GM23338 (cell line): ENCODE measurements at regions not wholly inside any gene's neighbourhood (a gene's known extent, or its start where the extent isn't known, plus 50 kb on each side); places are given as distances from the start of the nearest gene placed in this dataset.

Experiments used
- CREB1 ChIP-seq: fragments of 250-450 bp; sonication (Bioruptor Pico); IDR thresholded peaks from 2 replicates; pipeline ENCODE4 v1.5.0; 2020; ENCODE audit warnings: low read depth, mild to moderate bottlenecking, moderate library complexity
- ETS1 ChIP-seq: IDR thresholded peaks from 2 replicates; pipeline ENCODE4 v1.6.1; 2016; ENCODE audit warnings: antibody characterized with exemption
- EZH2 ChIP-seq: fragments of 200-600 bp; sonication (generic); IDR thresholded peaks from one replicate; pipeline ENCODE4 v1.8.0; 2017; ENCODE audit warnings: antibody characterized with exemption, mild to moderate bottlenecking, low read depth; ENCODE audit not compliant: unreplicated experiment
- EZH2phosphoT487 ChIP-seq: fragments of 200-600 bp; sonication (generic); IDR thresholded peaks from one replicate; pipeline ENCODE4 v1.8.1; 2018; ENCODE audit warnings: antibody characterized with exemption; ENCODE audit not compliant: unreplicated experiment
- JUNB ChIP-seq: IDR thresholded peaks from one replicate; pipeline ENCODE4 v1.6.1; 2016; ENCODE audit warnings: antibody characterized with exemption; ENCODE audit not compliant: unreplicated experiment
- NANOG ChIP-seq: IDR thresholded peaks from 2 replicates; pipeline ENCODE4 v1.6.1; 2016; ENCODE audit warnings: antibody characterized with exemption, borderline replicate concordance
- POLR2AphosphoS5 ChIP-seq: IDR thresholded peaks from 2 replicates; pipeline ENCODE4 v1.6.1; 2016; ENCODE audit warnings: antibody characterized with exemption, low read depth
- REST ChIP-seq: IDR thresholded peaks from one replicate; pipeline ENCODE4 v1.6.1; 2018; ENCODE audit warnings: antibody characterized with exemption; ENCODE audit not compliant: unreplicated experiment
- STAT1 ChIP-seq: IDR thresholded peaks from one replicate; pipeline ENCODE4 v1.6.1; 2016; ENCODE audit warnings: antibody characterized with exemption; ENCODE audit not compliant: unreplicated experiment
- ZNF114 ChIP-seq: fragments of 250-450 bp; sonication (Bioruptor Pico); IDR thresholded peaks from 2 replicates; pipeline ENCODE4 v1.5.0; 2020; ENCODE audit warnings: mild to moderate bottlenecking, moderate library complexity
- TF ChIP-seq, protein P1 (sequence below), 2 experiments: fragments of 200-600 bp in 1 of 2; sonication (generic) in 1 of 2; conservative IDR thresholded peaks; 2 replicates each; pipeline versions ENCODE4 v1.5.1 to v1.6.1; 2016 to 2017; ENCODE audit warnings: antibody characterized with exemption in 2 of 2, low read depth in 2 of 2, mild to moderate bottlenecking in 2 of 2, moderate library complexity in 1 of 2
- TF ChIP-seq, protein P2 (sequence below): fragments of 250-450 bp; sonication (Bioruptor Pico); IDR thresholded peaks from 2 replicates; pipeline ENCODE4 v1.5.0; 2020; ENCODE audit warnings: mild to moderate bottlenecking, moderate library complexity

DNA sequence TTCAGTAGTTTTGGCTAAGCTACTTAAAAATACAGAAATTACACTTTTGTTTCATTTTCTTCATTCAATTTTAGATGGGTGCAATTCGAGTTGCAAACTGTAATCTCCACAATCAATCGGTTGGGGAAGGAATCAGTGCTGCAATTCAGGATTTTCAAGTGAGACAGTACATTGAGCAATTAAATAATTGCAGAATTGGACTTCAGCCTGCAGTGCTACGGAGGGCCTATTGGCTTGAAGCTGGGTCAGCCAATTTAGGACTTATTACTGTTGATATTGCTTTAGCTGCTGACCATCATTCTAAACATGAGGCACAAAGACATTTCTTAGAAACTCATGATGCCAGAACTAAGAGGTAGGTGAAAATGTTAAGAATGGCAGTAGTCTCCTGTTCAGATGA lies 77.7 kb downstream of the BLTP1 start:
- TF ChIP-seq, protein P1, sequence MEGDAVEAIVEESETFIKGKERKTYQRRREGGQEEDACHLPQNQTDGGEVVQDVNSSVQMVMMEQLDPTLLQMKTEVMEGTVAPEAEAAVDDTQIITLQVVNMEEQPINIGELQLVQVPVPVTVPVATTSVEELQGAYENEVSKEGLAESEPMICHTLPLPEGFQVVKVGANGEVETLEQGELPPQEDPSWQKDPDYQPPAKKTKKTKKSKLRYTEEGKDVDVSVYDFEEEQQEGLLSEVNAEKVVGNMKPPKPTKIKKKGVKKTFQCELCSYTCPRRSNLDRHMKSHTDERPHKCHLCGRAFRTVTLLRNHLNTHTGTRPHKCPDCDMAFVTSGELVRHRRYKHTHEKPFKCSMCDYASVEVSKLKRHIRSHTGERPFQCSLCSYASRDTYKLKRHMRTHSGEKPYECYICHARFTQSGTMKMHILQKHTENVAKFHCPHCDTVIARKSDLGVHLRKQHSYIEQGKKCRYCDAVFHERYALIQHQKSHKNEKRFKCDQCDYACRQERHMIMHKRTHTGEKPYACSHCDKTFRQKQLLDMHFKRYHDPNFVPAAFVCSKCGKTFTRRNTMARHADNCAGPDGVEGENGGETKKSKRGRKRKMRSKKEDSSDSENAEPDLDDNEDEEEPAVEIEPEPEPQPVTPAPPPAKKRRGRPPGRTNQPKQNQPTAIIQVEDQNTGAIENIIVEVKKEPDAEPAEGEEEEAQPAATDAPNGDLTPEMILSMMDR (conservative IDR thresholded peaks at IDR 0.05; ENCODE audit: low read depth in 2 of 2), result no peak
- TF ChIP-seq JUNB (no peak), CREB1 (CRISPR knock-in tag) (no peak), EZH2 (no peak), REST (no peak), ZNF114 (CRISPR knock-in tag) (no peak), POLR2AphosphoS5 (no peak), EZH2phosphoT487 (no peak), NANOG (no peak), ETS1 (no peak), STAT1 (no peak)
- TF ChIP-seq, protein P2, sequence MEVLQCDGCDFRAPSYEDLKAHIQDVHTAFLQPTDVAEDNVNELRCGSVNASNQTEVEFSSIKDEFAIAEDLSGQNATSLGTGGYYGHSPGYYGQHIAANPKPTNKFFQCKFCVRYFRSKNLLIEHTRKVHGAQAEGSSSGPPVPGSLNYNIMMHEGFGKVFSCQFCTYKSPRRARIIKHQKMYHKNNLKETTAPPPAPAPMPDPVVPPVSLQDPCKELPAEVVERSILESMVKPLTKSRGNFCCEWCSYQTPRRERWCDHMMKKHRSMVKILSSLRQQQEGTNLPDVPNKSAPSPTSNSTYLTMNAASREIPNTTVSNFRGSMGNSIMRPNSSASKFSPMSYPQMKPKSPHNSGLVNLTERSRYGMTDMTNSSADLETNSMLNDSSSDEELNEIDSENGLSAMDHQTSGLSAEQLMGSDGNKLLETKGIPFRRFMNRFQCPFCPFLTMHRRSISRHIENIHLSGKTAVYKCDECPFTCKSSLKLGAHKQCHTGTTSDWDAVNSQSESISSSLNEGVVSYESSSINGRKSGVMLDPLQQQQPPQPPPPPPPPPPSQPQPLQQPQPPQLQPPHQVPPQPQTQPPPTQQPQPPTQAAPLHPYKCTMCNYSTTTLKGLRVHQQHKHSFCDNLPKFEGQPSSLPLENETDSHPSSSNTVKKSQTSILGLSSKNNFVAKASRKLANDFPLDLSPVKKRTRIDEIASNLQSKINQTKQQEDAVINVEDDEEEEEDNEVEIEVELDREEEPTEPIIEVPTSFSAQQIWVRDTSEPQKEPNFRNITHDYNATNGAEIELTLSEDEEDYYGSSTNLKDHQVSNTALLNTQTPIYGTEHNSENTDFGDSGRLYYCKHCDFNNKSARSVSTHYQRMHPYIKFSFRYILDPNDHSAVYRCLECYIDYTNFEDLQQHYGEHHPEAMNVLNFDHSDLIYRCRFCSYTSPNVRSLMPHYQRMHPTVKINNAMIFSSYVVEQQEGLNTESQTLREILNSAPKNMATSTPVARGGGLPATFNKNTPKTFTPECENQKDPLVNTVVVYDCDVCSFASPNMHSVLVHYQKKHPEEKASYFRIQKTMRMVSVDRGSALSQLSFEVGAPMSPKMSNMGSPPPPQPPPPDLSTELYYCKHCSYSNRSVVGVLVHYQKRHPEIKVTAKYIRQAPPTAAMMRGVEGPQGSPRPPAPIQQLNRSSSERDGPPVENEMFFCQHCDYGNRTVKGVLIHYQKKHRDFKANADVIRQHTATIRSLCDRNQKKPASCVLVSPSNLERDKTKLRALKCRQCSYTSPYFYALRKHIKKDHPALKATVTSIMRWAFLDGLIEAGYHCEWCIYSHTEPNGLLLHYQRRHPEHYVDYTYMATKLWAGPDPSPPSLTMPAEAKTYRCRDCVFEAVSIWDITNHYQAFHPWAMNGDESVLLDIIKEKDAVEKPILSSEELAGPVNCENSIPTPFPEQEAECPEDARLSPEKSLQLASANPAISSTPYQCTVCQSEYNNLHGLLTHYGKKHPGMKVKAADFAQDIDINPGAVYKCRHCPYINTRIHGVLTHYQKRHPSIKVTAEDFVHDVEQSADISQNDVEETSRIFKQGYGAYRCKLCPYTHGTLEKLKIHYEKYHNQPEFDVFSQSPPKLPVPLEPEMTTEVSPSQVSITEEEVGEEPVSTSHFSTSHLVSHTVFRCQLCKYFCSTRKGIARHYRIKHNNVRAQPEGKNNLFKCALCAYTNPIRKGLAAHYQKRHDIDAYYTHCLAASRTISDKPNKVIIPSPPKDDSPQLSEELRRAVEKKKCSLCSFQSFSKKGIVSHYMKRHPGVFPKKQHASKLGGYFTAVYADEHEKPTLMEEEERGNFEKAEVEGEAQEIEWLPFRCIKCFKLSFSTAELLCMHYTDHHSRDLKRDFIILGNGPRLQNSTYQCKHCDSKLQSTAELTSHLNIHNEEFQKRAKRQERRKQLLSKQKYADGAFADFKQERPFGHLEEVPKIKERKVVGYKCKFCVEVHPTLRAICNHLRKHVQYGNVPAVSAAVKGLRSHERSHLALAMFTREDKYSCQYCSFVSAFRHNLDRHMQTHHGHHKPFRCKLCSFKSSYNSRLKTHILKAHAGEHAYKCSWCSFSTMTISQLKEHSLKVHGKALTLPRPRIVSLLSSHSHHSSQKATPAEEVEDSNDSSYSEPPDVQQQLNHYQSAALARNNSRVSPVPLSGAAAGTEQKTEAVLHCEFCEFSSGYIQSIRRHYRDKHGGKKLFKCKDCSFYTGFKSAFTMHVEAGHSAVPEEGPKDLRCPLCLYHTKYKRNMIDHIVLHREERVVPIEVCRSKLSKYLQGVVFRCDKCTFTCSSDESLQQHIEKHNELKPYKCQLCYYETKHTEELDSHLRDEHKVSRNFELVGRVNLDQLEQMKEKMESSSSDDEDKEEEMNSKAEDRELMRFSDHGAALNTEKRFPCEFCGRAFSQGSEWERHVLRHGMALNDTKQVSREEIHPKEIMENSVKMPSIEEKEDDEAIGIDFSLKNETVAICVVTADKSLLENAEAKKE (CRISPR knock-in tag), result no peak
